ENCODE measurements at regions not wholly inside any gene's neighbourhood (a gene's known extent, or its start where the extent isn't known, plus 50 kb on each side); places are given as distances from the start of the nearest gene placed in this dataset.
"Not testable (repeated sequence)": the region's sequence is repeated elsewhere in the genome, so short reads cannot be mapped to it uniquely, and the experiment has no call there.

DNA sequence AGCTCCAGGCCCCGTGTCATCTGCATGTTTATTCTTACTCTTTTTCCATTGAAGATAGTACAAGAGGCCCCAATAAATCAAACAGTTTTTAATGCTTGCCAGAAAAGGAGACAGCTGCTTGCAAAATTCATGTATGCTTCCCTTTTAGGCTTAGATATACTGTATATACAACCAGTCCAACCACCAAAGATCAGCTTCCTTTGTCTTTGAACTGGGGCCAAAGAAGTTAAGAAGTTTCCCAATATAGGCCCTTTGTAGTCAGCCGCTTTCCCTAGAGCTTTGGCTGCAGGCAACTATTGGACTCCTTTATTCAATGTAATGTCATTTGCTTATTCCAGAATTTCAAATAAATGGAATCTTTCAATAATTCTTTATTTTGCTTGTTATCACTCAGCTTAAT lies 1395.0 kb downstream of the GATA3 start:
- Histone ChIP-seq H3K4me1 (ENCODE audit: control insufficient read depth, insufficient read depth, low read length) (no peaks in the 10 kb centered on the region), H3K9me3 (ENCODE audit: control insufficient read depth, insufficient read depth, low read length) (peaks cover 7% of the 10 kb centered on the region), H3K27me3 (ENCODE audit: control insufficient read depth, insufficient read depth, low read length) (no peaks in the 10 kb centered on the region), H3K36me3 (ENCODE audit: control insufficient read depth, insufficient read depth, low read length) (no peaks in the 10 kb centered on the region), H3K27ac (ENCODE audit: low read length) (no peak overlapping the region), H3K4me3 (ENCODE audit: low read length) (no peak overlapping the region)
- WGBS (ENCODE audit: insufficient coverage) = 91% methylated on average over 2 of the region's 2 CpGs
- H3K4me1 Mint-ChIP-seq = no peaks in the 10 kb centered on the region
- no peak overlapping the region for H3K27ac Mint-ChIP-seq
- no peaks in the 10 kb centered on the region for H3K27me3 Mint-ChIP-seq (ENCODE audit: low read depth in 2 of 2)
- no peak for ATAC-seq
- no peak for DNase-seq
- H3K9me3 Mint-ChIP-seq = peaks cover 5 to 9% of the 10 kb centered on the region in 2 donors
- TF ChIP-seq, protein P1, sequence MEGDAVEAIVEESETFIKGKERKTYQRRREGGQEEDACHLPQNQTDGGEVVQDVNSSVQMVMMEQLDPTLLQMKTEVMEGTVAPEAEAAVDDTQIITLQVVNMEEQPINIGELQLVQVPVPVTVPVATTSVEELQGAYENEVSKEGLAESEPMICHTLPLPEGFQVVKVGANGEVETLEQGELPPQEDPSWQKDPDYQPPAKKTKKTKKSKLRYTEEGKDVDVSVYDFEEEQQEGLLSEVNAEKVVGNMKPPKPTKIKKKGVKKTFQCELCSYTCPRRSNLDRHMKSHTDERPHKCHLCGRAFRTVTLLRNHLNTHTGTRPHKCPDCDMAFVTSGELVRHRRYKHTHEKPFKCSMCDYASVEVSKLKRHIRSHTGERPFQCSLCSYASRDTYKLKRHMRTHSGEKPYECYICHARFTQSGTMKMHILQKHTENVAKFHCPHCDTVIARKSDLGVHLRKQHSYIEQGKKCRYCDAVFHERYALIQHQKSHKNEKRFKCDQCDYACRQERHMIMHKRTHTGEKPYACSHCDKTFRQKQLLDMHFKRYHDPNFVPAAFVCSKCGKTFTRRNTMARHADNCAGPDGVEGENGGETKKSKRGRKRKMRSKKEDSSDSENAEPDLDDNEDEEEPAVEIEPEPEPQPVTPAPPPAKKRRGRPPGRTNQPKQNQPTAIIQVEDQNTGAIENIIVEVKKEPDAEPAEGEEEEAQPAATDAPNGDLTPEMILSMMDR (IDR thresholded peaks at IDR 0.05) = no peak
- H3K4me3 Mint-ChIP-seq = no peak overlapping the region
- H3K36me3 Mint-ChIP-seq = no peaks in the 10 kb centered on the region
- intact Hi-C loops (cut with micrococcal nuclease) = no loop called here

DNA sequence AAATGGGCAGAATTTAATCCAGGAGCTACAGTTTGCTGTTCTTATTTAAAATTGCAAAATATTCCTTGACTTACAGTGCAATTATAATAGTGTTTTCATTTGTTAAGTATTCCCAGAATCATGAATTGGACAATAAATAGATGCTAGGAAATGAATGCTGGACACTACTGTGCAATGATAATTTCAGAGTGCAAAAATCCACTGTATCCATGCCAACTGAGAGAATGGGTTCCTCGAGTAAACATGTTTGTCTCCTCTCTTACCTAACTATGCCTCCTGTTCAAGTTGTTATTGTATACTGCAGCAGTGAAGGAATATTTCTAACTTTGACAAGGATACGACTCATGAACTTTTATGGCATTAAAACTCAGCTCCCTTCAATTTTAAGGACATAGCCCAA lies 1396.3 kb downstream of the GATA3 start:
- H3K9me3 ChIP-seq (ENCODE audit: control insufficient read depth, insufficient read depth, low read length) = peaks cover 11% of the 10 kb centered on the region
- no peaks in the 10 kb centered on the region for H3K4me1 ChIP-seq (ENCODE audit: control insufficient read depth, insufficient read depth, low read length)
- no peaks in the 10 kb centered on the region for H3K27me3 Mint-ChIP-seq (ENCODE audit: low read depth in 2 of 2)
- no peaks in the 10 kb centered on the region for H3K27me3 ChIP-seq (ENCODE audit: control insufficient read depth, insufficient read depth, low read length)
- 56% methylated on average over 2 of the region's 2 CpGs for WGBS (ENCODE audit: insufficient coverage)
- H3K9me3 Mint-ChIP-seq = peaks cover 5 to 6% of the 10 kb centered on the region in 2 donors
- DNase-seq = no peak
- ATAC-seq = no peak
- H3K4me3 ChIP-seq (ENCODE audit: low read length) = no peak overlapping the region
- H3K36me3 Mint-ChIP-seq = no peaks in the 10 kb centered on the region
- TF ChIP-seq, protein P1 (IDR thresholded peaks at IDR 0.05) = no peak
- no peaks in the 10 kb centered on the region for H3K36me3 ChIP-seq (ENCODE audit: control insufficient read depth, insufficient read depth, low read length)
- H3K4me3 Mint-ChIP-seq = no peak overlapping the region
- no peak overlapping the region for H3K27ac ChIP-seq (ENCODE audit: low read length)
- no peaks in the 10 kb centered on the region for H3K4me1 Mint-ChIP-seq
- intact Hi-C loops (cut with micrococcal nuclease) = no loop called here
- no peak overlapping the region for H3K27ac Mint-ChIP-seq

DNA sequence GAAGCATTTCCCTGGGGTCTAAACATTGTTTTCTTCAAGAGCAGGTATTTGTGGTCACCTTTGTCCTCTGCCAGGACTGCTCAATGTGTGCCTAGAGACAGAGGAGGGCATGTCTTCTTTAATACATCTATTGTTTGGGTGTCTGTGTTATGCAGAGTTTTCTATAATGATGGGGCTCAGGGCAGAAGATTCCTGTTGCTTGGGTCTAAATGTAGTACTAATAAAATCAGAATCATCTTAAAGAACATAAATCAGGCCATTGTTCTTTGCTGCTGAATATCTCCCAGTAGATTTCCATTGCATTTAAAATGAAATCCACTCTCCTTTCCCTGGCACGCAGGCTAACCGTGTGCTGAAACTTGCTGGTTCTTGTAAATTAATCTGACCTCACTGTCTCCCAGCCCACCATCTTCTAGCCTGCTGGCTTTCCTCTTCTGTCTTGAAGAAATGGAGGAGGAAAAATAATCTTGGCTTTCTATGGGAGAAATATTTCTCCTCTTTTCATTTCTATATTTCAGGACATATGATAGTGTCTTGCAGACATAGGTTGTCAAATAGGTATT lies 1396.8 kb downstream of the GATA3 start:
- Histone ChIP-seq H3K27ac (ENCODE audit: low read length) (no peak overlapping the region), H3K36me3 (ENCODE audit: control insufficient read depth, insufficient read depth, low read length) (no peaks in the 10 kb centered on the region), H3K9me3 (ENCODE audit: control insufficient read depth, insufficient read depth, low read length) (peaks cover 11% of the 10 kb centered on the region), H3K4me3 (ENCODE audit: low read length) (no peak overlapping the region), H3K4me1 (ENCODE audit: control insufficient read depth, insufficient read depth, low read length) (no peaks in the 10 kb centered on the region), H3K27me3 (ENCODE audit: control insufficient read depth, insufficient read depth, low read length) (no peaks in the 10 kb centered on the region)
- WGBS (ENCODE audit: insufficient coverage) = 96% methylated on average over 2 of the region's 2 CpGs
- H3K4me3 Mint-ChIP-seq = no peak overlapping the region
- ATAC-seq = no peak
- no peak overlapping the region for H3K27ac Mint-ChIP-seq
- H3K9me3 Mint-ChIP-seq = peaks cover 5 to 6% of the 10 kb centered on the region in 2 donors
- intact Hi-C loops (cut with micrococcal nuclease) = no loop called here
- H3K27me3 Mint-ChIP-seq (ENCODE audit: low read depth in 2 of 2) = no peaks in the 10 kb centered on the region
- H3K36me3 Mint-ChIP-seq = no peaks in the 10 kb centered on the region
- no peak for DNase-seq
- TF ChIP-seq, protein P1 (IDR thresholded peaks at IDR 0.05) = no peak
- H3K4me1 Mint-ChIP-seq = no peaks in the 10 kb centered on the region

DNA sequence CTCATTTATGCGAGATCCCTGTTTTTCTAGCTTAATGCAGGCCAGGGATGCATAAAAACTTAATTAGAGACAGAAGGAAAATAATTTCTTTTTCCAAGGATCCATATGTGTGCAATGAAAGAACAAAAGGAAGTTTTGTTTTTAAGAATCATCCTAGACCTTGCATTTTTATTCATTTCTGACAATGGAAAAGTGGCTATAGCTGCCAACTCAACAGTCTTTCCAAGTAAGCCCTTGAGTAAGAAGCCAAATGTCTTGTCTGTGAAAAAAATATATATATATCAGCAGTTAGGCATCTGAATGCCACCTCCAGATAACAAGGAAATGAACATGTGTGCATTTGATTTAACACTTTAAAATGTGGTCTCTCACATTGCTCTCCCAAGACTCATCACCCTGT lies 1397.6 kb downstream of the GATA3 start:
- intact Hi-C loops (cut with micrococcal nuclease) = no loop called here
- Histone ChIP-seq H3K27ac (ENCODE audit: low read length) (no peak overlapping the region), H3K9me3 (ENCODE audit: control insufficient read depth, insufficient read depth, low read length) (peaks cover 11% of the 10 kb centered on the region), H3K4me3 (ENCODE audit: low read length) (no peak overlapping the region), H3K36me3 (ENCODE audit: control insufficient read depth, insufficient read depth, low read length) (no peaks in the 10 kb centered on the region), H3K4me1 (ENCODE audit: control insufficient read depth, insufficient read depth, low read length) (no peaks in the 10 kb centered on the region), H3K27me3 (ENCODE audit: control insufficient read depth, insufficient read depth, low read length) (no peaks in the 10 kb centered on the region)
- H3K4me1 Mint-ChIP-seq = no peaks in the 10 kb centered on the region
- TF ChIP-seq, protein P1 (IDR thresholded peaks at IDR 0.05) = no peak
- H3K27me3 Mint-ChIP-seq (ENCODE audit: low read depth in 2 of 2) = no peaks in the 10 kb centered on the region
- H3K4me3 Mint-ChIP-seq = no peak overlapping the region
- H3K9me3 Mint-ChIP-seq = peaks cover 5 to 6% of the 10 kb centered on the region in 2 donors
- no peak for DNase-seq
- no peaks in the 10 kb centered on the region for H3K36me3 Mint-ChIP-seq
- WGBS (ENCODE audit: insufficient coverage) = no CpG with 5 or more reads among the region's 1 CpG
- H3K27ac Mint-ChIP-seq = no peak overlapping the region
- ATAC-seq = no peak

DNA sequence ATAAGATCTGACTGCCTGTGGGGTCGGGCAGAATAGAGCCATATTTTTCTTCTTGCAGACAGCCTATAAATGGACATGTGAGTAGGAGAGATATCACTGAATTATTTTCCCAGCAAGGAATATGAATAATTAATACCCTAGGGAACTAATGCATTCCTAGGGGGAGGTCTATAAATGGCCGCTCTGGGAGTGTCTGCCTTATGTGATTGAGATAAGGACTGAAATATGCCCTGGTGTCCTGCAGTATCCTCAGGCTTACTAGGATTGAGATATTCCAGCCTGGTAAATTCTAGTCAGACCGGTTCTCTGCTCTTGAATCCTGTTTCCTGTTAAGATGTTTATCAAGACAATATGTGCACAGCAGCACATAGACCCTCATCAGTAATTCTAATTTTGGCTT lies 1399.4 kb downstream of the GATA3 start:
- H3K27me3 ChIP-seq (ENCODE audit: control insufficient read depth, insufficient read depth, low read length); H3K9me3 Mint-ChIP-seq; H3K36me3 Mint-ChIP-seq; H3K4me1 ChIP-seq (ENCODE audit: control insufficient read depth, insufficient read depth, low read length); intact Hi-C loops (cut with micrococcal nuclease); H3K27ac ChIP-seq (ENCODE audit: low read length); H3K4me3 ChIP-seq (ENCODE audit: low read length); H3K4me3 Mint-ChIP-seq; H3K4me1 Mint-ChIP-seq; H3K27me3 Mint-ChIP-seq (ENCODE audit: low read depth in 2 of 2); H3K36me3 ChIP-seq (ENCODE audit: control insufficient read depth, insufficient read depth, low read length); H3K27ac Mint-ChIP-seq; DNase-seq; ATAC-seq: not testable (repeated sequence)
- H3K9me3 ChIP-seq (ENCODE audit: control insufficient read depth, insufficient read depth, low read length) = peaks cover 11% of the 10 kb centered on the region
- 90% methylated on average over 3 of the region's 3 CpGs for WGBS (ENCODE audit: insufficient coverage)
